ENCODE measurements at regions not wholly inside any gene's neighbourhood (a gene's known extent, or its start where the extent isn't known, plus 50 kb on each side); places are given as distances from the start of the nearest gene placed in this dataset.
A peak's percentile ranks its signal among the peaks of the same experiment; 100 is the strongest.
"Not testable (repeated sequence)": the region's sequence is repeated elsewhere in the genome, so short reads cannot be mapped to it uniquely, and the experiment has no call there.

DNA sequence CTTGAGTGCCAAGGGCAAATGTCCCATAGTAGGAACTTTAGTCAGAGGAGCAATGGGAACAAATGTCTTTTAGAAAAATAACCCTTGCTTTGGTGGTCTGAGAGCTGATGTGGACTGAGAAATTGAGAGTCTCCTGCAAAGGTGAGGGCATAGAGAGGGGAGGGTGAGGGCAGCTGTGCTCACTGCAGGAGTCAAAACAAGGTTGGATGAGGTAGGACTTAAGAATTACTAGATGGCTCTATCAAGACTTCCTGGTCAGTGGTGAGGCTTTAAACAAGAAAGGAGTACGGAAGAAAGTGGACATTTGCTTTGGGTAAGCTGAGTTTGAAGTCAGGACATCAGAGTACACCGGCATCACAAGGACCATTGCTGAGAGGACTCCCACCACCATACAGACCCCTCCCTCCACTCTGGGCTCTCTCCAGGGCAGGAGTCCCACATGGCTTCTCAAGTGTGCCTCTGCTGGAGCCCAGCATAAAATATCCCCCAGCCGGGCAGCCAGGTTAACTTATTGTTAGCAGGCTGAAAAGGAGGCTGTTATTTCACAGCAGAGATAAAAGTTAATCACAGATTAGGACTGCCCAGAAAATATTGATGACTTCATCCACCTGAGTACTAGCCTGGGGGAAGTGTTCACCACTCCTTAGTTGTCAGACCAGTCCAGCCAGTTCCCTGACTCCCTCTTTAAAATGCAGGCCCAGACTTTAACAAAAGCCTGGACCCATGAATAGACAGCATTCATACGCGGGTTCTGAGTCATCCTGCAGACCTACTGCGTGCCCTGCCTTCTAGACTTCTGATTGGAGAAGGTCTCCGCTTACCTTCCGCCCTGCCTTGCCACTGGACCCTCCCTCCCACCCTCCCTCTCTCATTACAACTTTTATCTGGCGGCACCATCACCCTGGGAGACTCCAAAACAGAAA, 167.2 kb downstream of the BCL2L11 start:
- not testable (repeated sequence) for DNase-seq (ENCODE audit: low read depth, low spot score)

DNA sequence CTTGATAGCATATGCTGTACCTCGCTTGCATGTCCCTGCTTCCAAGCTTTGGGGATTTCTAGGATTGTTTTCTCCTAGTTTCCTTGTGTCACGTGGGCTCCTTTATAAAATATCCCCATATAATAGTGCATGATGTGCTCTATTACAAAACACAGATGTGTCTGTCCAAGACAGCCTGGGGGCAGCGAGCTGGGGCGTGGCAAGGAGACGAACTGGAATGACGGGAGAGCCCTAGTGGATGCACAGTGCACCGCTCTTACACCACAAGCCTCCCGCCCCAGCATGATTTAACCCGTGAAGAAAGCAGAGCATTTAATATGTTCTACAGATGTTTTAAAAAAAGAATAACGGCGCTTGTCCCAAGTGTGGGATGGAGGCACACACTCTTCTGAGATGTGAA, 169.7 kb downstream of the BCL2L11 start:
- not testable (repeated sequence) for DNase-seq (ENCODE audit: low read depth, low spot score)

DNA sequence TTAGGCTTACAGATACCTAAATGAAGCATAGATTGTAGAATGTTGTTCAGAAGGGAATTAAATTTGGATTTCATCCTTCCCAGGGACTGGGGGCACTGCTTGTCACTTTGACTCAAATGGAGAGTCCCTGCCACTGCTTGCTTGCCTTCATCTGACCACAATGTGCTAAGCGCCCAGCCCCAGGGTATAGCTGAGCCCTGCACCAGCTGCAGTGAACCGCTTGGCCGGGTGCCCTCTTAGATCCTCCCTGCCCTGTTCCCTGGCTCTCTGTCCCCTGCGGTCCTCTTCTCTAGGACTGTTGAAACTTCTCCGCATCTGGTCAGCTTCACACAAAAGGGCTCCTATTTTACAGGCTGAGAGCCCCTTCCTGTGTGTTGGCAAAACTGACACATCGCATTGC, 170.9 kb downstream of the BCL2L11 start:
- not testable (repeated sequence) for DNase-seq (ENCODE audit: low read depth, low spot score)

- DNase-seq (ENCODE audit: low read depth, low spot score): not testable (repeated sequence)
Measured at GRCh38 chr2:111292232-111292968, 171.7 kb downstream of the BCL2L11 start.

GRCh38 chr2:111294699-111295098, 174.0 kb downstream of the BCL2L11 start:
- not testable (repeated sequence) for DNase-seq (ENCODE audit: low read depth, low spot score)

DNA sequence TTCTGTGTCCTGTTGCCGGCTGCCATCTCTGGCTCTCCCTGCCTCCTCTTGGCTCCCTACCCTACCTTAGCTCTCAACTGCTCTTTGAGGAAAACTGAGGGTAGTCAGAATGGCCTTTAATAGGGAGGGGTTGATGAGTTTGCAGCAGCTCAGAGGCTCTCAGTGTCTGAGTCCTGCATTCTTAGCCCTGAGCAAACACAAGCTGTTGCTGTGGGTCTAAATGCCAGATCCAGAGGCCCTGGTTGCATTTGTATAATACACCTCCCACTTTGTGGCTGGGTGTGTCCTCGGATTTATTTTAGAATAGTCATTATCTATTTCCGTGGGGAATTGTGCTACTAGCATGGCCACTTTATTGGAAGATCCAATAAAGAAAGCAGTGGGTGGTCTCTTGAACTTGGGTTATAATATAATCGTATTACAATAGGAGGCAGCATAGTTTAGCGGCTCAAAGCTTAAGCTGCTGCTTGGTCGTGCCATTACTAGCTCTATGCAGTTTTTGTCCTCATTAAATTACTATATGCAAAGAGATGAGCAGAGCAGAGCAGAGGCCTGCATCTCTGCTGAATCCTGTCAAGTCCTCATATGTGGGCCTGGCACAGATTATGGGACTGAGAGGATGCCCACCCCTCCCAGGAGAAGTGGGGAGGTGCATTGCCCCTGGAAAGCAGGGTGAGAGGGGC, 175.5 kb downstream of the BCL2L11 start:
- not testable (repeated sequence) for DNase-seq (ENCODE audit: low read depth, low spot score)

DNA sequence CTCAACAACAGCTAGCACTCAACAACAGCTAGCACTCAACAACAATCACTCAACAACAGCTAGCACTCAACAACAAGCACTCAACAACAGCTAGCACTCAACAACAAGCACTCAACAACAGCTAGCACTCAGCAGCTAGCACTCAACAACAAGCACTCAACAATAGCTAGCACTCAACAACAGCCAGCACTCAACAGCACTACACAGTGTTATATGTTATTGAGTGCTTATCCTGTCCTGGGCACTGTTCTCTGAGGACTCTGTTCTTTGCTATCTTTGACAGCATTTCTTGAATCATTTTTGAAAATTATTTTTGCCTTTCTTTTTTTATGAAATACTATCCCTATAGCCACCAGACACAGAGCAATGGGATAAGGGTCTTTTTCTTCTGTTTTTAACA, 176.4 kb downstream of the BCL2L11 start:
- not testable (repeated sequence) for DNase-seq (ENCODE audit: low read depth, low spot score)

DNA sequence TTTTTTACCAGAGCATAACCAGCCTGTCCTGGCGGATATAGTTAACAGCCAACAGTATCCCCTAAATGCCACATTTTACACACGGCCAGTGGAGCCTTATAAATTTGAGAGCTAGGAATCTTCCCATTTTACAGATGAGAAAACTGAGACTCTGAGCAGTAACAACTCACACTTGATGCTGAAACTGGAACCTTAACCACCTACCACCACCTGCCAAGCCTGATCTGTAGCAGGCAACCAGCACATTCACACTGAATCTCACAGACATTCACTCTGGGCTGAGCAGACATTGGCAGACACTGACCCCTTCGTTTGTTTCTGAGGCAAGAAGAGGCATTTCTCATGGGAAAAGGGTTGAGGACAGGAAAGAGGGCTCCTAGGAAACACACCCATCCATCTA, 178.2 kb downstream of the BCL2L11 start:
- DNase-seq (ENCODE audit: low read depth, low spot score): not testable (repeated sequence)

- not testable (repeated sequence) for DNase-seq (ENCODE audit: low read depth, low spot score)
Measured at GRCh38 chr2:111299635-111300034, 178.9 kb downstream of the BCL2L11 start.

- DNase-seq (ENCODE audit: low read depth, low spot score): not testable (repeated sequence)
Measured at GRCh38 chr2:111301677-111302076, 181.0 kb downstream of the BCL2L11 start.

- DNase-seq (ENCODE audit: low read depth, low spot score): peak; percentile 50
Measured at GRCh38 chr2:111302397-111303218, 181.9 kb downstream of the BCL2L11 start.

- not testable (repeated sequence) for DNase-seq (ENCODE audit: low read depth, low spot score)
Measured at GRCh38 chr2:111307302-111307701, 186.6 kb downstream of the BCL2L11 start.

DNA sequence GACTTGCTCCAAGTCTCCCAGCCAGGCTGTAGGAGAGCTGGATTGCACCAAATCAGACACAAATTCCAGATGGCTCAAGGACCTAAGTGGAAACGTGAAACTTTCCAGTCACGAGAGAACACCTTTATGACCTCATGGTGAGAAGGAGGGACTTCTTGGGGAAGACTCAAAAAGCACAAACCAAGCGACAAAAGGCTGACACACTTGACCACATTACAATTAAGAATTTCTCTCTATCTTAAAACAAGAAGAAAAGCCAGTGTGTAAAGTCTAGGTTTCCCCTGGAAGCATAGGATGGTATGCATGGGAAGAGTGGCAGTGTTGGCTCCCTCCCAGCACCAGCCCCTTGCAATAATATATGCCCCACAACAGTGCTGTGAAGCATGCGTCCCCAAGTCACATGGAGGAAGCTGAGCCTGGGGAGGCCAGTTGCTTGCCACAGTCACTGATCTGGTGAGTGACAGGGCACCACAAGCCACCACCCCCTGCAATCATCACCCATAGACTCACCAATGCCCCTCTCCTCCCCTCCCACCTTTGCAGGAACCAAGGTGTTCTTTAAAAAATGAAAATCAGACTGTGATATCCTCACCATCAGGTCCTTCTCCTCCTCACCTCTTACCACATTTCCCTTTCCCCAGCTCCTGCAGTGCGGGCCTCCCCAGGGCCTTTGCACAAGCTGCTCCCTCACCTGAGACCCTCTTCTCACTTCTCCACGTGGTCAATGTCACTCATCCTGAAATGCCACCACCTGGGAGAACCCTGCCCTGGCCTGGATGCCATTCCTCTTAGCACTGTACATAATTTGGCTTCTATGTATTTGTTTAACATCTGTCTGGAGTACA, 188.7 kb downstream of the BCL2L11 start:
- DNase-seq (ENCODE audit: low read depth, low spot score): peak; percentile 8

GRCh38 chr2:111310395-111310794, 189.7 kb downstream of the BCL2L11 start:
- not testable (repeated sequence) for DNase-seq (ENCODE audit: low read depth, low spot score)

GRCh38 chr2:111311568-111311967, 190.9 kb downstream of the BCL2L11 start:
- DNase-seq (ENCODE audit: low read depth, low spot score): not testable (repeated sequence)

GRCh38 chr2:111312897-111313607, 192.3 kb downstream of the BCL2L11 start:
- peak; percentile 80 for DNase-seq (ENCODE audit: low read depth, low spot score)

DNA sequence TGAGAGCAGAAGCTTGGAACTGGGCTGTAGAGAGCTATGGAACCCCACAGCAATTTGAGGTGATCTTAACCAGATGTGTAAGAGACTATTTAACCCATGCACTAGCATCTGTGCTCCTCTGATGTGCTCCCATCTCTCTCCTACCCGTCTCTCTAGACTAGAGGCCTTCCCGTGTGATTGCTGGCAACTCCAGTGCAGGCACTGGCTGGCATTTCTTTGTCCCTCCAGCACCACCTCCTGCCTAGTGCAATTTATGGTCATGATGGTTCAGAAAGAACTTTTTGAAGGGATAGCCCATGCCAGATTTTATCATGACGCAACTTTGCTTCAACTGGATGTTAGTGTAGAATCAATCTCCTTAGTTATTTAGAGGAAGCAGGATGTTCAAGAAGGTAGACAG, 193.0 kb downstream of the BCL2L11 start:
- not testable (repeated sequence) for DNase-seq (ENCODE audit: low read depth, low spot score)

DNA sequence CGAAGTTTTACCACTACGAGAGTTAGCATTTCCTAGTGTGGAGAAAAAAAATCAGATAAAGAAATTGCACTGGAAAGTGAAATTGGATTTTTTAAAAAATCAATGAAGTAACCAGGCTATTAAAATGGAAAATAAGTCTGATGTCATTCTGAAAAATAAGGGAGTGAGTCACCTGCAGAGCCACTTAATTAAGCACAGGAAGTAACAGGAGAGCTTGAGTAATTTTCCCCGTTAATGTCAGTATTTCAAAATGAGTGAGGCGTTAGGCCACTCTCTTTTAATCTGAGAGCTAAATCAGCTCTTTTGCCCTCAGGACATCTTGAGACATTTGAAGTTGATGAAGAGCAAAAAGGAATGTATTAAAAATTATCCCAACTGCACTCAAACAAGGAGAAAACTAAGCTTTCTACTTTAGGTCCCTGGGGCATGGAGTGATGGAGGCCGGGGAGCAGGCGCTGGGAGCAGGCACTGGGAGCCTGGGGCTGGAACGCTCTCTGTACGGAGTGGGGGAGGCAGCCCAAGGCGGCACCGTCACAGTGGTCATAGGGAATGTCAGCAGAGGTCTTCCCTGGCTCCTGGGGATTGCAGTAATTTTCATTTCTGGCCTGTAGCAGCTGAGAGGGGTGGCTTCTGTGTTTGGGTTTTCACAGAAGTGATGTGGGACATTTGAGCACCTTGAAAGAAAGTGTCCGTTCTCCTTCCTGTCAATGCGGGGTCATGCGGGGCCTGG, 194.6 kb downstream of the BCL2L11 start:
- DNase-seq (ENCODE audit: low read depth, low spot score): peak; percentile 26

Measured in astrocyte of the hippocampus (primary cell).